HG03521 (cell line): ENCODE measurements at regions not wholly inside any gene's neighbourhood (a gene's known extent, or its start where the extent isn't known, plus 50 kb on each side); places are given as distances from the start of the nearest gene placed in this dataset.
"Not testable (repeated sequence)": the region's sequence is repeated elsewhere in the genome, so short reads cannot be mapped to it uniquely, and the experiment has no call there.

Source experiments
- ATAC-seq: cut with Tn5 transposase; IDR thresholded peaks from one replicate; pipeline ENCODE4 v1.9.1; 2021; ENCODE audit warnings: mild to moderate bottlenecking, moderate library complexity; ENCODE audit not compliant: unreplicated experiment

- ATAC-seq = no peak
These were observed 73.6 kb downstream of the CYLC2 start for GRCh38 chr9:103068753-103069152.

- no peak for ATAC-seq
These were observed 83.4 kb downstream of the CYLC2 start for GRCh38 chr9:103078581-103078980.

GRCh38 chr9:103082494-103082893 lies 87.4 kb downstream of the CYLC2 start:
- no peak for ATAC-seq

GRCh38 chr9:103089357-103089756 lies 94.2 kb downstream of the CYLC2 start:
- ATAC-seq = no peak

DNA sequence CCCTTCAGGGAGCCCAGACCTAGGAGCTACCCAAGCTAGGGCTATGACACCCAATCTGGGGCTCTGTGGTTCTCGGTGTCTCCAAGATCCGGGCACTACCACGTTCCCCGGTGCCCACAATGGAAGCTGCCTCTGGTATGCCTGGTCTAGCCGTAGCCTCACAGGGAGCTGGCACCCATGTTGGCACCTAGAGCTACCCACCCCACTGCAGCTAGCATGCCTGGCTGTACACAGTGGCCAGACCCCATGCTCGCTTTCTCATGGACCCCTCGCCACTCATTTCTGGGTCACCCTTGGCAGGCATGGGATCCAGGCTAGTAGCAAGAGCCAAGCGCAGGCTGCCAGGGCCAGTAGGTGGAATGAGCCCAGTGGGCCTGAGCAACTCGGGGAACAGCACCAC lies 109.0 kb downstream of the CYLC2 start:
- ATAC-seq = no peak

- no peak for ATAC-seq
These were observed 121.1 kb downstream of the CYLC2 start for GRCh38 chr9:103116246-103116645.

DNA sequence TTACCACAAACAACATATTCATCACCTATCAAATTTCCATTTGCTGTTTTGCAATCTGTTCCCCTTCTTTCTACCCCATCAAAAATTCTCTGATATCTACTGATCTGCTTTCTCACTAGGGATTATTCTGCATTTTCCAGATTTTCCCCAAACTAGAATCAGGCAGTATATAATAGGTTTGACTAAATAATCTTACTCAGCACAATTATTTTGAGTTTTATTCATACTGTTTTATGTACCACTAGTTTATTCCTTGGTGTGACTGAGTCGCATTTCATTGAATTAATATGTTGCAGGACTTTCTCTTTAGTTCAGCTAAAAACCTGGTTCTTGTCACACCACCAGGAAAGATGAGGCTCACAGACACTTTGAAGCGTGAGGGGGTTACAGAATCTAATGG lies 131.4 kb downstream of the CYLC2 start:
- no peak for ATAC-seq

DNA sequence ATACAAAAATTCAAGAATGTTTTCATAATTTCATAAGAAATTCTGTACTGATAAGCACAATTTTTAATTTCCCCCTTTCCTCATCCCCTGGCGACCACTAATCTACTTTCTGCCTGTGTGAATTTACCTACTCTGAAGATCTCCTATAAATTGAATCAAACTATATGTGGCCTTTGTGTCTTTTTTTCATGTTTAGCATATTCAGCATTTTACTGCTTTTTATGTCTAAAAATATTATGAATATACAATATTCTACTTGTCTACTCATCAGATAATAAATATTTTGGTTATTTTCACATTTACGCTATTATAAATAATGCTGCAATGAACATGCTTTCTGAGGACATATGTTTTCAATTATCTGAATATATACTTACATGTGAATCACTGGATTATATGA lies 144.8 kb downstream of the CYLC2 start:
- no peak for ATAC-seq

DNA sequence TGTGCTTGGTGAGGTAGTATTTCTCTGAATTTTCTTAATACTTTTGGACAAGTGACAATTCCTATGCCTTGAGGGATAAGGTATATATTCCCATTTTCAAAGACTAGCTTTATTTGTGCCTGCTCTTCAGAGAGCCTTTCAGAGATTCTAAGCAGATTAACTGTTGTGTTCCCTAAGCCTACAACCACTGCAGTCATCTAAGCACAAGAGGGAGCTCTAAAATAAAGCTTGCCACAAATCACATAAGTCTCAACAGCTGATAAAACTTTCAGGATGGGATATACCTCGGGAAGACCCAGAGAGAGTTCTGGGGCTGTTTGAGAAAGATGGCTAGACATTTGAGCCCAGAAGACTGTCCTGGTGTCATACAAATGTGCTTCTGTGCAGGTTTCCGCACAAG lies 157.3 kb downstream of the CYLC2 start:
- ATAC-seq = no peak

GRCh38 chr9:103167530-103167929 lies 172.4 kb downstream of the CYLC2 start:
- no peak for ATAC-seq

- no peak for ATAC-seq
These were observed 173.1 kb downstream of the CYLC2 start for GRCh38 chr9:103168254-103168653.

DNA sequence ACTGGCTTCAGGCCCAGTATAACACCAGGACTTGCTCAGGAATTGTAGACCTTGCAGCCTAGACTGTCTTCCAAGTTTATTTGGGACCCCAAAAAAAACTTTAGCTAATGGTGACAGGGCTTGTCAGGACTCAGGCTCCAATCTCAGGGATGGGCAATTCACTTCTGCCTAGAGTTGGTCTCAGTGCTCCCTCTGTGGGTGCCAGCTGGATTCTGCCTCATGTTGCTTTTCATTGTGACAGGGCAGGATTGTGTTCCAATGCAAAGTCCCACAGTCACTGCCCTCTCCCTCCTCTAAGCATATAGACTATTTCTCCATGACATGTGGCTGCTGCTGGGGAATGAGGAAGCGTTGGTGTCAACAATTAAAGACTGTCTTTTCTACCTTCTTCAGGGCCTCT lies 174.7 kb downstream of the CYLC2 start:
- ATAC-seq = no peak

DNA sequence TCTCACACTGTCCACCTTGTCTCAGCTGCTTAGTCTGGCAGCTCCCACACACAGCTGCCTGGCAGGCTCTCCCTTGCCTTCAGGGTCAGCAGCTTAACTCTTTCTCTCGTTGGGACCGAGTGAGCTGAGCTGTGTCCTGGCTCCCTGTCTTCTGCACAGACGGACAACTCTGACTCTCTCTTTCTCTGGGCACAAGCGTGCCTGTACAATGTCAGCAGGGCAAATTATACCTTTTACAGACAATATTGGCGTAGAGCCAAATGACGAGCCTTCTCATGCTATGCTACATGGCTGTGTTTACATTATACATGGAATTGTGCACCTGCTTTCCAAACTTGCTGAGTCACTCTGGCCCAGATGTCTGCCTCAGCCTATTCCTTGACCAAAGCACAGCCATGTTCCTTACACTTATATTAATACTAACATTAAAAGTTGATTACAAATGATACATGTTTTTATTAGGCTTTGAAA lies 188.6 kb downstream of the CYLC2 start:
- no peak for ATAC-seq

DNA sequence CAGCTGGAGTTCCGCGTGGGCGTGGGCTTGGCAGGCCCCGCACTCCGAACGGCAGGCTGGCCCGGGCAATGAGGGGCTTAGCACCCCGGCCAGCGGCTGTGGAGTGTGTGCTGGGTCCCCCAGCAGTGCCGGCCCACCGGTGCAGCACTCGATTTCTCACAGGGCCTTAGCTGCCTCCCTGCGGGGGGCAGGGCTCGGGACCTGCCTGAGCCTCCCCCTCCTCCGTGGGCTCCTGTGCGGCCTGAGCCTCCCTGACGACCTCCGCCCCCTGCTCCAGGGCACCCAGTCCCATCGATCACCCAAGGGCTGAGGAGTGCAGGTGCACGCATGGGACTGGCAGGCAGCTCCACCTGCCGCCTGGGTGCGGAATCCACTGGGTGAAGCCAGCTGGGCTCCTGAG lies 191.8 kb downstream of the CYLC2 start:
- no peak for ATAC-seq

DNA sequence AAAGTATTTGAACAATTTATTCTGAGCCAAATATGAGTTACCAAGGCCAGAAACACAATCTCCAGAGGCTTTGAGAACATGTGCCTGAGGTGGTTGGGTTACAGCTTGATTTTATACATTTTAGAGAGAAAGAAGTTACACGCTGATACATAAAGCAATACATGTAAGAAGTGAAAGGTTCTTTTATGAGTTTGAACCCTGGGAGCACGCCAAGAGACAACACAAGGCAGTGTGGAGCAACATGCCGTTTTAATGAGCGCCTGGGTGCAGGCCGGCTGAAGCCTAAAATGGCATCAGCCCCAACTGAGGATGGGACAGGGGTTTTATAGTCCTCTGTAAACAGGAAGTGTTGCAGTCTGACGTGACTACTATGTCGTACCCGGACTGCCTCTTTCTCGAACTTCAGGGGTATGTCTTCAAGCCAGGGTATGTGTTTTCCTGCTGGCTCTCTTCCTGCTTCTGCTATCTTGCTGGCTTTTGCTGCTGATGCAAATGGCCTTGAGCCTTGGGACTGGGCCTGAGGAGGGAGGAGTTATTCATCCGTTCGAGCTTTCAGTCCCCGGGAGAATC lies 193.7 kb downstream of the CYLC2 start:
- no peak for ATAC-seq

DNA sequence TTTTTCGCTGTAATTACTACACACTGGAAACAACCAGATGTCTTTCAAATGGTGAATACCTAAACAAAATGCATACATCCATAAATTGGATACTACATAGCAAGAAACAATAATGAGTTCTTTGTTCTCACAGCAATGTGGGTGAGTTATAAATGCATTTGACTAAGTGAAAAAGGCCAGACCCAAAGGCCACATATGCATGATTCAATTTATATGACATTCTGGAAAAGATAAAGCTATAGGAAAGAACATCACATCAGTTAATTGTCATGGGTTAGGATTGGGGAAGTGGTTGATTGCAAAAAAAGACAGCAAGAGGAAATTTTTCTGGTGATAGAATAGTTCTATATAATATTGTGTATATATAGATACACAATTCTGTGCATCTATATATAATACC lies 198.9 kb downstream of the CYLC2 start:
- no peak for ATAC-seq

DNA sequence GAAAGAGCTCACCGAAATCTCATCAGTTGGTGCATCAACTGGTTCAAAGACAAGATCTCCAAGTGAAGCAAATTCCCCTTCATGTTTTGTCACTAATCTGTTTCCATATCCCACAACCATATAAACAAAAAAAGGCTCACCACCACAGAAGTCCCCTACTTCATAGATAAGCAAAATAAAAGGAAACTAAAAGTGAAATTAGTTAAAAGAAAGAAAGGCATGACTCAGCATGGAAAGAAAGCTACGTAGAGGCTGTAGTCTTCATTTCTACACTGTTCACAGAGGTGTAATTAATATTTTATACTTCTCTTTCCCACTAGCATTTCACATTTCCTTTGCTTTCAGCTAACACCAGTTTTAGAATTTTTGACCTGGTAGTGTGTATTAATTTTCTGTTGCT lies 208.0 kb downstream of the CYLC2 start:
- ATAC-seq = no peak

DNA sequence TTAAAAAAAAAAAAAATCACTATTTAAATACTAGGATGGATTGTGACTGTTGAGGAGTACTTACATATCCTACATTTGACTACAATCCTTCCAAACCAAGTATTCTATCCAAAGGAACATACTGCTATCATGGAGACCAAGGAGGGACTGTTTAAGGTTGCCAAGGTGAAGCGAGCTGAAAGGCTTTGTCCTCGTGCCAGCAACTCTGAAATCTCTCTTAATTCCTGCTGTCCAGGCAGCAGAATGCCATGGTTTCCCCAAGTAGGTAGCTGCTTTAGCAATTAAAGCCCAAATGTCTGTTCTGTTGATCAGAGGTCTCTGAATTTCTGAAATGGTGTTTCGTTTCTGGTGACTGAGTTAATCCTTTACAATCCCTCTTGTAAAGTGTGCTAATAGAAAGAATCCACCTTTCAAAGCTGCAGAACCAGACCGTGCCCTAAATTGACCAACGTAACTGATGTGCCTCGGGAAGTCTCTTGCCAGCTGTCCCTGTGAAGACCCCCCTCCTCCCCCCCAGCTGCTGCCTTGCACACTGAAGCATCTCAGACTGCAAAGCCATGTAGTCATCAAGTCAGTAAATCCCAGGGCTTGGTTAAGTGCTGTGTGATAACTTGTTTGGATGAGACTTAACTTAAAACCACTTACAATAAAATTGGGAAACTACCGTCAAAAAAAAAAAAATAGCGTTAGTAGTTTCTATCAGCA lies 210.9 kb downstream of the CYLC2 start:
- not testable (repeated sequence) for ATAC-seq

- ATAC-seq = no peak
These were observed 215.5 kb downstream of the CYLC2 start for GRCh38 chr9:103210607-103211006.

DNA sequence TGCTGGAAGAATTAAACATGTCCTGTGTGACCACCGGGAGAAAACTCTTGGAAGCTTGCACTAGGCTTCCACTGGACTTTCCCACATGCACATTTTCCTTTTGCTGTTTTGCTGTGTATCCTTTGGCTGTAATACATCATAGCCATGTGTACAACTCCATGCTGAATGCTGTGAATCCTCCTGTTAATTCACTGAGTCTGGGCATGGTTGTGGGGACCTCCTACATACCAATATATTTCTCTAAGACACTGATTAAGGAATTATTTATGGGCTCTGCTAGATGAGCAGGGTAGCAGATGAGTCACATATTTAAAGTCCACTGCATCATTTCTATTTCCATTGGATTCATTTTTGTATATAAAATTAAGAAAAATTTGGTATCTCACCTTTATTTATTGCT lies 220.1 kb downstream of the CYLC2 start:
- no peak for ATAC-seq

DNA sequence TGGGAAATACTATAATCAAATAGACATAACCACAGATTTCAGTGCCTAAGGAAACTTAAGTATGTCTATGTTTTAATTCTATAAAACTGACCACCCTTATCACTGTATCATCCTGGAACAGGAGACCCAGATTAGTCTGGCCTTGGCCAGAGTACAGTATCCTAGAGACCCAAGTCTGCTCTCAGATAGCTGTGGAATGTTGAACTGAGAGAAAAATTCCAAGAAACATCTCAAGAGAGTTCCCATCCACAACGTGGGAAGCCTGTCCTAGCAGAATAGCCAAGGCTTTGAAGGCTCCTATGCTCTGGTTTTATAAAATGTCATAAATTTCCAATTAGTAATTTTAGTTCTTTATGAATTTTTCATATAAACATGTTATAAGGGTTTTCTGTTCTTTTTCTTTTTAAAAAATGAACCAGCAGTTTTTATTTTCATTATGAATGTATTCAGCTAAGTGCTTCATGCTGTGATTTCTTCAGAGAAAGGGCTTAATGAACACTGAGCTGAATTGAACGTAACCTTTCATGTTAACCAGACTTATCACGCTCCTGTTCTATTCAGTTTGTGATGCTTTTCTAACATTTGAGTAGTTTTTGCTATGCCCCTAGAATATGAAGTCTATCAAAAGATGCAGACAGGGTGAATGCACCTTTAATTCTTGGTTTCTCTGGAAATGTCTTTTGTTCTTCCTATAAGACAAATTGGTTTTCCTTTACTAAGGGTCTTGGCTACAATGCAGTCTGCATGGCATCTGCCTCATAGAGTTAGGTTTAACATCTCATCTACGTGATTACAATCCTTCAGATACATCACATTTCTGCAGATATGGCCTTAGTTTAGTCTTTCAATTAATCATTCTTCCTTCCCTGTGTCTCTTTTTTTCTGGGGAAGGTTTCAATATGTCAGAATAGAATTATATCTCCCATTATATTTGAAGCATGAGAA lies 230.8 kb downstream of the CYLC2 start:
- ATAC-seq = no peak

DNA sequence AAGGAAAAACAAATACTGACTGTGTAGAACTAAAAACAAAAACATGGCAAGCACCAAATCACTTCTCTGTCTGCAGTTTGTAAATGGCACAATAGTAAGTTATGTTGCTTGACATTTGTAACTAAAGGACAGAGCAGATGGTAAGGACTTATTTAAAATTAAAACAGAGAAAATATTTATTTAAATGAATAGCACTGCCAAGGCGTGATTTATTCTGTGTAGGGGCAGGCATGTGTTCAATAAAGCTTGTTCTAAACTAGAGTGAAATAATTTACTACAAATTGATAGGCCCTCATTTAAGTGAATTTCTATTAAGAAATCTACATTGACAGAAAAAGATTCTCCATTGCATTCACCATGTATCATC lies 231.5 kb downstream of the CYLC2 start:
- ATAC-seq = no peak
